Renal cortical epithelial cell (primary cell): ENCODE measurements at regions not wholly inside any gene's neighbourhood (a gene's known extent, or its start where the extent isn't known, plus 50 kb on each side); places are given as distances from the start of the nearest gene placed in this dataset.
A peak's percentile ranks its signal among the peaks of the same experiment; 100 is the strongest.
"Not testable (repeated sequence)": the region's sequence is repeated elsewhere in the genome, so short reads cannot be mapped to it uniquely, and the experiment has no call there.

Experiments
- DNase-seq: peaks from one replicate; pipeline ENCODE4 v3.0.0-alpha.2; 2011; ENCODE audit warnings: low read depth

GRCh38 chrY:12448561-12448960, 252.5 kb upstream of the USP9Y start:
- not testable (repeated sequence) for DNase-seq

- not testable (repeated sequence) for DNase-seq
Measured at GRCh38 chrY:12453318-12453717, 247.7 kb upstream of the USP9Y start.

GRCh38 chrY:12459965-12460364, 241.1 kb upstream of the USP9Y start:
- DNase-seq, result no peak

DNA sequence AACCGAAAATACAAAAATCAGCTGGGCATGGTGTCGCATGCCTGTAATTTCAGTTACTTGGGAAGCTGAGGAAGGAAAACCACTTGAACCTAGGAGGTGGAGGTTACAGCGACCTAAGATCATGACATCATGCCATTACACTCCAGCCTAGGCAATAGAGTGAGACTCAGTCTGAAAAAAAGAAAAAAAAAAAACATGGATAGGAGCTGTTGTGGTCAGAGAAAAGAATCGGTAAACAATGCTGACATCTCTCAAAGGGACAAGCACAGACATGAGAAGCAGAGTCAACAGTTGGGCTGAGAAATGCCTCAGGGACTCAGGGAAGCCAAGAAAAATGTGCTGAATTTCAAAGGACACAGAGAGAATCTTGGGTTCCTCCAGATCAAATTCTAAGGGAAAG, 236.9 kb upstream of the USP9Y start:
- DNase-seq, result no peak

GRCh38 chrY:12465706-12466105, 235.3 kb upstream of the USP9Y start:
- no peak for DNase-seq

DNA sequence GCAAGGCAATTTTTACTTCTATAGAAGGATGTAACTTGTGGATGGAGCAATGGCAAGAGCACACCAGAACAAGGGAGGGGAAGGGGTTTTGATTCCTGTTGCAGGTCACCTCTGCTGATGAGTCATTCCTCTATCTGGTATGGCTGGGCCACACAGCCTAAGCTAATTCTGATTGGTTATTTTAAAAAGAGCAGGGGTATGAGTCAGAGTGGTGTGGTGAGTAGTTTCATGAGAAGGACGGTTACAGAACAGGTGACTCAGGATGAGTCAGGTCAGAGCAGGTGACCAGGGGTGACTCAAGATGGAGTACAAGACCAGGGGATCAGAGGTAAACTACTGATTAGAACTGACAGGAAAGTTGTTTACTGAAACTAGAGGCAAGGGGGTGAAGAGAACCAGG, 231.9 kb upstream of the USP9Y start:
- DNase-seq, result peak; percentile 54

- DNase-seq, result no peak
Measured at GRCh38 chrY:12474472-12474871, 226.6 kb upstream of the USP9Y start.

GRCh38 chrY:12479382-12479781, 221.6 kb upstream of the USP9Y start:
- DNase-seq, result peak; percentile 18

- no peak for DNase-seq
Measured at GRCh38 chrY:12483394-12483793, 217.6 kb upstream of the USP9Y start.

GRCh38 chrY:12490558-12491209, 210.3 kb upstream of the USP9Y start:
- no peak for DNase-seq

DNA sequence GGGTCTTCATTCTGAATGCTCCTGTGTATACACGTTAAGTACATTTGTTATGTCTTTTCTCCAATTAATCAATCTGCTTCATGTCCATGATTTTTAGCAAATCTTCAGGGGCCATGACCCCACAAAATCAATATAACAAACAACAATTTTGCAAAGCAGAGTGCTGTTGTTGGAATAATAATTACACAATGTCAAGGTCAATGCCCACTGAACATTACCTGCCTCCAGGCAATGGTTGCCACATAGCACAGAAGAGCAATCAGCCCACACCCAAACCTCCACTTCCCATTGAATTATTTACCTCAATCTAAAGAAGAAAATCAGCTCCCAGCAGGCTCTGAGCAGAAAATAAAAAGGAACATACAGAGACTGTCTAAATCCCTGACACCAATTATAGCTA, 208.8 kb upstream of the USP9Y start:
- no peak for DNase-seq

GRCh38 chrY:12496007-12496406, 205.0 kb upstream of the USP9Y start:
- DNase-seq, result no peak

DNA sequence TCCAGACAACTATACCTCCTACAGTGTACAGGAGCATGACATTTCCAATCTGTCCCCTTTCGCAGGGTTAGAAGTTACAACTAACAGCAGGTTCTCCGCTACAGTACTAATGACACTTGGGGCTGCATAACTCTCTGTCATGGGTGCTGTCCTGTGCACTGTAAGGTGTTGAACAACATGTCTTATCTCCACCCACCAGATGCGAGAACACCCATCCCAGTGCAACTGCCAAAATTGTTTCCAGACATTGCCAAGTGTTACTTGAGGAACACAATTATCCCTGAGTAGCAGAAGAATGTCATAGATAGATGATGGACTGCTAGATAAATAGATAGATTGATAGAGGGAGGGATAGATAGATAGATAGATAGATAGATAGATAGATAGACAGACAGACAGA, 200.9 kb upstream of the USP9Y start:
- DNase-seq, result no peak

DNA sequence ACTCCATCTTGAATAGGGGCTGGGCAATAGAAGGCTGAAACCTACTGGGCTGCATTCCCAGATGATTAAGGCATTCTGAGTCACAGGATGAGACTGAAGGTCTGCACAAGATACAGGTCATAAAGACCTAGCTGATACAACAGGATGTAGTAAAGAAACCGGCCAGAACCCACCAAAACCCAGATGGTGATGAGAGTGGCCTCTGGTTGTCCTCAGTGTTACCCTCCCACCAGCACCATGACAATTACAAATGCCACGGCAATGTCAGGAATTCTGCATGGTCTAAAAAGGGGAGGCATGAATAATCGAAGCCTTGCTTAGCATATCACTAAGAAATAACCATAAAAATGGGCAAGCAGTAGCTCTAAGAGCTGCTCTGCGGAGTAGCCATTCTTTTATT, 197.0 kb upstream of the USP9Y start:
- DNase-seq, result not testable (repeated sequence)

DNA sequence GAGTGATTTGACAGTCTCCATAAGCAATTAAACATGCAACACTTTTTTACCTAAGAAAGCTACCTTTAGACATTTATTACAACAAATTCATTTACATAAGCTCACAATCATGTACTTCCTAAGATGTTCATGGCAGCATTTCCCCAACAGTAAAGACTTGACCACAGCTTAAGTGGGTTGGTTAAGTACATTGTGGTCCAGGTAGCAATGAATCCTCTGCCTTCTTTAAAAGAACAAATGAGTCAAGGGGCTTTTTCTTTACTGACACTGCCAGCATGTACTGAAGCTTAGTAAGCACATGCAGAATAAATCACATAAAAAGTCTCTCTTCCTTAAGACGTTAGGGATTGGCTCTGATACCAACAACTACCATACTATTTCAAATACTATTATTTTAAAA, 183.7 kb upstream of the USP9Y start:
- DNase-seq, result no peak

DNA sequence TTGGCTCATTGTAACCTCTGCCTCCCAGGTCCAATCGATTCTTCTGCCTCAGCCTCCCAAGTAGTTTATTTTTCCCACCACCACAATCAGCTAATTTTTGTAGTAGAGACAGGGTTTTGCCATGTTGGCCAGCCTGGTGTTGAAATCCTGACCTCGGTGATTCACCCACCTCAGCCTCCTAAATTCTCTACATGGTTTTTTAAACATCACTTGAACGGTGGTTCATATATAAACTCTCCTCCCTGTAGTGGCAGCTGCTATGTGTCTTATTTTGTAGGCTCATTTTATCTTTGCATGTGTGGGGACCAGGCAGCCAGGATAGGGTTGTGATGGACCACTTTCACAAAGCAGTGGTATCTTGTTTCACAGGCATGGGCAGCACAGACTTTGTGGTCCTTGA, 175.8 kb upstream of the USP9Y start:
- no peak for DNase-seq

GRCh38 chrY:12526362-12527063, 174.5 kb upstream of the USP9Y start:
- DNase-seq, result peak; percentile 26

- no peak for DNase-seq
Measured at GRCh38 chrY:12537226-12537854, 163.7 kb upstream of the USP9Y start.

- no peak for DNase-seq
Measured at GRCh38 chrY:12546746-12547420, 154.1 kb upstream of the USP9Y start.

GRCh38 chrY:12552471-12553283, 148.4 kb upstream of the USP9Y start:
- peak; percentile 66 for DNase-seq

GRCh38 chrY:12553909-12554308, 147.1 kb upstream of the USP9Y start:
- DNase-seq, result peak; percentile 18

DNA sequence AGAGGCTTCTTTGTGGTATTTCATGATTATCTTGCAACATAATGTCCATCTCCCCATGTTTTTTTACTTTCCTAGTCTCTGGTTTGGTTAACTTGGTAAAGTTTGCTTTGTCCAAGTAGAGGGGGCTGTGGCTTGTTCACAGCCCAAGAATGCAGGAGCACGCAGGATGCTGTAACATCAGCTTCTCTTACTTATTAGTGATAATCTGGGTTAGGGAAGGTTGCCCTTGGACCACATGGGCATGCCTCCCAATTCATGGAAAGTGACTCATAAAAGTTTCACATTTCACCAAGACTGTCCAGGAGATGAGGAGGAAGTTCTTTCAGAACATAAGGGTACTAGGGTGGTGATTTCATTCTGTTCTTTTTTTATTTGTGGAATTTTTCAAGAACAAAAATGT, 146.0 kb upstream of the USP9Y start:
- peak; percentile 77 for DNase-seq
